GM10266 (cell line): ENCODE measurements at regions not wholly inside any gene's neighbourhood (a gene's known extent, or its start where the extent isn't known, plus 50 kb on each side); places are given as distances from the start of the nearest gene placed in this dataset.

Source experiments
- DNase-seq: peaks from one replicate; pipeline ENCODE4 v3.0.0; 2012; ENCODE audit errors: extremely low spot score
- CTCF ChIP-seq: IDR thresholded peaks from 2 replicates; pipeline ENCODE4 v1.5.1; 2012; ENCODE audit warnings: mild to moderate bottlenecking, low read depth; ENCODE audit not compliant: control insufficient read depth, insufficient read depth; ENCODE audit errors: missing control alignments

- DNase-seq = no peak
- no peak for TF ChIP-seq CTCF
These were observed 541.4 kb upstream of the ZNF462 start for GRCh38 chr9:106321394-106322180.

DNA sequence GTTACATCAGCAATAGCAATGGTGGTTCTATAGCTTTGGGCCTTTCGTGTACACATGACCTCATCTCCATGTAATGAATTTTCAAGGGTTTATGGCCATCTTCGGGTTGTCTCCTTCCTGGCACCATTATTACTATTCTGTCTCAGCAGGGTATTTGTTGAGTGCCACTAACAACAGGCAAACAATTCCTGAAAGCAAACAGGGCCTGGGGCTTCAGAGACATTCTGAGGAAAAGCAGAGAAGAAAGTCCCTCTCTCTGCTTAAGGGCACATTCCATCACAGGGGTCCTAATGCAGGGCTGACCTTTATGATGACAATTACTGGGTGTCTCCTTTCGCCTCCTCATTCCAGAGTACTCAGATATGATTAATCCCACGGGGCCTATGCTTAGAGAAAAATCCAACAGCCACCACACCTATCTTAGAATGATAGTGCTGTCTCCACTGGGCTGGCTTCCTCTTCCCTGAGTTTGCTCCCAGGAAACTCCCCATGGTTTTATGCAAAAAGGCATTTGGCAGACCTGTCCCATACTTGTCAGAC is 540.2 kb upstream of the ZNF462 start:
- TF ChIP-seq CTCF = no peak
- DNase-seq = no peak

GRCh38 chr9:106324053-106324585 is 538.8 kb upstream of the ZNF462 start:
- no peak for TF ChIP-seq CTCF
- no peak for DNase-seq

GRCh38 chr9:106324591-106325280 is 538.2 kb upstream of the ZNF462 start:
- no peak for TF ChIP-seq CTCF
- no peak for DNase-seq

DNA sequence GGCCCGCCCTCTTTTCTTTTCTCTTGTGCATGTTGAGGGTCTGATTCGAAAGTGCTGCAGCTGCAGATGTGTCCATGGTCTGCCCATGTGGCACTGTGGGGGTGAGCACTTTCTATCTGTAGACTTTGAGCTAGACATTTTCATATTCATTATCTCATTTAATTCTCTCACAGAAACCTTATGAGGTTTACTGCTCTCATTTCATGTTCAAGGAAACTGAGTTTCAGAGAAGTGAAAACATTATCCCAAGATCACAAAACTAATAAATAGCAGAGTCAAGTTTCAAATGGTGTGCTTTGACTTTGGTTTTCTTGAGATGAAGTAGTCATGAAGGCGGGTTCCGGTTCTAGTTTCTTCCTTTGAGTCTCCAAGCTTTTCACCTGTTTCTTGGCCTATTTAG is 536.5 kb upstream of the ZNF462 start:
- TF ChIP-seq CTCF = no peak
- no peak for DNase-seq

DNA sequence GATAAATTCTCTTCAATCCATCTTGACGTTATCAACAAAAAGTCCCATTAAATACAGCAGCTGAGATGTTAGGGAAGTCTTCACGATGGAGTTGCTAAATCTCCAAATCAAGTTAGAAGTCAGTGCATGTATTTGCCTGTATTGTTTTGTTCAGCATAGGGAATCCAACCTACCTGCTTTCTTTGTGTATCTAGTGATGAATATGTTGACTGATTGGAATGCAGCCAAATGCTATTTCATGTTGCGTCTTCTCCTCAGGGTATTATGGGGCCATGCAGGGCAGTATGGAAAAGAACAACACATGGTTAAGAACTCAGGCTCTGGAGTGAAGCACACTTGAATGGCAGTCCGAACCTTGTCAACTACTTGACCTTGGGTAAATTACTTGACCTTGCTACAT is 529.5 kb upstream of the ZNF462 start:
- no peak for DNase-seq
- TF ChIP-seq CTCF = no peak
